HepG2 (cell line): ENCODE measurements at regions not wholly inside any gene's neighbourhood (a gene's known extent, or its start where the extent isn't known, plus 50 kb on each side); places are given as distances from the start of the nearest gene placed in this dataset.

Experiments
- ATAC-seq: fragments of 200-7000 bp; cut with Tn5 transposase; 3 replicates; pipeline ENCODE4 v1.9.1; 2020; ENCODE audit warnings: mild to moderate bottlenecking, moderate library complexity
- BruUV-seq: library from RNA; stranded (reverse); fragments of 400-500 nt; replicated peaks from 2 replicates; lab custom pipeline; 2021; lab: Mats Ljungman, UMichigan
- CTCF ChIA-PET: fragments of 300-600 bp; formaldehyde crosslinking; extraction: SDS; loops from one replicate; lab custom pipeline; 2021; ENCODE audit warnings: low total read pairs, inconsistent platforms, low intra/inter-chr PET ratio; lab: Yijun Ruan, JAX
- POLR2A ChIA-PET: fragments of 350-600 bp; sonication (Branson Sonifier 250); formaldehyde crosslinking; loops from one replicate; lab custom pipeline; 2020; ENCODE audit warnings: antibody characterized with exemption, inconsistent platforms; lab: Yijun Ruan, JAX
- DNase-seq: peaks from one replicate; pipeline ENCODE4 v3.0.0-alpha.2; 2015; ENCODE audit warnings: low spot score
- FAIRE-seq: peaks from 3 replicates; lab custom pipeline; 2011; peaks lifted over from hg19 to GRCh38; lab: Jason Lieb, UNC
- H2AFZ ChIP-seq: one replicate; pipeline ENCODE4 v1.6.1; 2011; ENCODE audit warnings: low read length, inconsistent platforms
- H3K27ac ChIP-seq: fragments of 300-600 bp; 3 replicates; pipeline ENCODE4 v1.8.0; 2011; ENCODE audit warnings: mixed run types, mild to moderate bottlenecking, mixed read lengths, low read length, inconsistent platforms; ENCODE audit not compliant: insufficient read depth; ENCODE audit errors: extremely low read length
- H3K27me3 ChIP-seq, 2 experiments: fragments of 200-600 bp in 1 of 2; 2 replicates in 1 of 2; 3 replicates in 1 of 2; pipeline versions ENCODE4 v1.6.0 to v1.8.0; 2011; ENCODE audit warnings: low read length in 2 of 2, mild to moderate bottlenecking in 2 of 2, moderate library complexity in 2 of 2, inconsistent platforms in 1 of 2; ENCODE audit not compliant: insufficient read depth in 2 of 2, control insufficient read depth in 1 of 2
- H3K36me3 ChIP-seq, 2 experiments: fragments of 200-600 bp in 1 of 2; replicated peaks in 1 of 2; 2 replicates in 1 of 2; 3 replicates in 1 of 2; pipeline versions ENCODE4 v1.5.1 to v1.8.0; 2011; ENCODE audit warnings: low read length in 2 of 2, inconsistent platforms in 1 of 2; ENCODE audit not compliant: insufficient read depth in 2 of 2, control insufficient read depth in 1 of 2
- H3K4me1 ChIP-seq: 2 replicates; pipeline ENCODE4 v1.5.1; 2012; ENCODE audit warnings: low read length, inconsistent platforms; ENCODE audit not compliant: insufficient read depth
- H3K4me2 ChIP-seq: 2 replicates; pipeline ENCODE4 v1.6.0; 2011; ENCODE audit warnings: low read depth, low read length, inconsistent platforms
- H3K4me3 ChIP-seq, 3 experiments: fragments of 200-600 bp in 1 of 3; sonication (generic), shearing (Covaris generic) in 1 of 3; replicated peaks in 1 of 3; 2 replicates each; pipeline ENCODE4 v1.5.1; 2011 to 2016; ENCODE audit warnings: low read length in 3 of 3, inconsistent platforms in 2 of 3, low read depth in 2 of 3, mild to moderate bottlenecking in 2 of 3, control low read depth in 1 of 3, mixed read lengths in 1 of 3; ENCODE audit not compliant: insufficient read depth in 1 of 3
- H3K79me2 ChIP-seq: one replicate; pipeline ENCODE4 v1.6.1; 2011; ENCODE audit warnings: low read length, inconsistent platforms; ENCODE audit not compliant: insufficient read depth
- H3K9ac ChIP-seq: 2 replicates; pipeline ENCODE4 v1.6.0; 2011; ENCODE audit warnings: mild to moderate bottlenecking, low read depth, low read length, inconsistent platforms; ENCODE audit not compliant: insufficient read depth
- H3K9me3 ChIP-seq: 2 replicates; pipeline ENCODE4 v1.5.1; 2012; ENCODE audit warnings: mild to moderate bottlenecking, low read length
- H4K20me1 ChIP-seq: 2 replicates; pipeline ENCODE4 v1.6.0; 2011; ENCODE audit warnings: inconsistent platforms, mild to moderate bottlenecking, low read length, moderate library complexity; ENCODE audit not compliant: insufficient read depth
- BRF2 ChIP-seq: sonication (generic); formaldehyde crosslinking; IDR thresholded peaks from 2 replicates; pipeline ENCODE4 v1.8.1; 2022; ENCODE audit warnings: mild to moderate bottlenecking, missing genetic modification reagents
- DR1 ChIP-seq: sonication (generic); formaldehyde crosslinking; IDR thresholded peaks from 2 replicates; pipeline ENCODE4 v1.8.0; 2021; ENCODE audit warnings: mild to moderate bottlenecking, missing genetic modification reagents, inconsistent platforms
- HIC2 ChIP-seq: sonication (generic); formaldehyde crosslinking; IDR thresholded peaks from 2 replicates; pipeline ENCODE4 v1.9.0; 2022; ENCODE audit warnings: low read depth, missing genetic modification reagents
- HMG20B ChIP-seq: conservative IDR thresholded peaks from 2 replicates; pipeline ENCODE4 v1.6.1; 2016; ENCODE audit warnings: missing genetic modification reagents, missing compliant biosample characterization
- KLF12 ChIP-seq: sonication (generic); formaldehyde crosslinking; IDR thresholded peaks from 2 replicates; pipeline ENCODE4 v1.4.0; 2020; ENCODE audit warnings: missing genetic modification reagents, borderline replicate concordance
- NFATC3 ChIP-seq: sonication (generic); formaldehyde crosslinking; IDR thresholded peaks from 2 replicates; pipeline ENCODE4 v1.5.1; 2020; ENCODE audit warnings: mild to moderate bottlenecking, missing genetic modification reagents
- PPARG ChIP-seq: conservative IDR thresholded peaks from 2 replicates; pipeline ENCODE4 v1.6.1; 2016; ENCODE audit warnings: missing biosample characterization, missing genetic modification reagents
- RARA ChIP-seq: IDR thresholded peaks from 2 replicates; pipeline ENCODE4 v1.6.1; 2016; ENCODE audit warnings: missing genetic modification reagents, missing compliant biosample characterization
- SCMH1 ChIP-seq: sonication (generic); formaldehyde crosslinking; IDR thresholded peaks from 2 replicates; pipeline ENCODE4 v1.9.0; 2021; ENCODE audit warnings: missing genetic modification reagents, mild to moderate bottlenecking, borderline replicate concordance
- TCF12 ChIP-seq, 2 experiments: fragments of 450-650 bp in 1 of 2; sonication (generic) in 1 of 2; formaldehyde crosslinking in 1 of 2; IDR thresholded peaks; 2 replicates each; pipeline versions ENCODE4 v1.6.1 to v1.8.0; 2017 to 2022; ENCODE audit warnings: antibody characterized with exemption in 1 of 2, mild to moderate bottlenecking in 1 of 2, missing genetic modification reagents in 1 of 2, moderate library complexity in 1 of 2
- ZKSCAN8 ChIP-seq: IDR thresholded peaks from 2 replicates; pipeline ENCODE4 v1.6.1; 2016; ENCODE audit warnings: borderline replicate concordance, missing genetic modification reagents, missing compliant biosample characterization
- ZNF552 ChIP-seq: sonication (generic); formaldehyde crosslinking; IDR thresholded peaks from 2 replicates; pipeline ENCODE4 v1.9.0; 2022; ENCODE audit warnings: missing genetic modification reagents, mild to moderate bottlenecking, borderline replicate concordance
- ZNF670 ChIP-seq: sonication (generic); formaldehyde crosslinking; IDR thresholded peaks from 2 replicates; pipeline ENCODE4 v1.8.0; 2022; ENCODE audit warnings: mild to moderate bottlenecking, missing genetic modification reagents, borderline replicate concordance
- ZNF841 ChIP-seq: sonication (generic); formaldehyde crosslinking; IDR thresholded peaks from 2 replicates; pipeline ENCODE4 v1.8.1; 2023; ENCODE audit warnings: missing genetic modification reagents, borderline replicate concordance
- WGBS: methylation state at CpG from one replicate; pipeline ENCODE4 v1.1.6; 2017; ENCODE audit warnings: low lambda C conversion rate; 5-methylcytosine and 5-hydroxymethylcytosine counted together
- in situ Hi-C: cut with HindIII; loops from 2 replicates; pipeline ENCODE4 v1.10.0; 2017; ENCODE audit warnings: low pct_unique_long_range_greater_than_20kb; ENCODE audit not compliant: extremely low pct_ligation_motif_present
- intact Hi-C: fragments of 100-400 bp; cut with micrococcal nuclease; formaldehyde crosslinking; loops from one replicate; pipeline ENCODE4 v1.10.0; 2022; ENCODE audit not compliant: unreplicated experiment

- Histone ChIP-seq H3K27me3 (no peaks in the 10 kb centered on the region), H4K20me1 (no peaks in the 10 kb centered on the region), H3K4me2 (no peak overlapping the region), H3K27ac (no peak overlapping the region), H3K4me3 (no peak overlapping the region), H3K79me2 (no peaks in the 10 kb centered on the region), H3K4me1 (peaks cover 6% of the 10 kb centered on the region; the same call in 1 of the 2 replicates), H2AFZ (no peak overlapping the region)
- BruUV-seq: no TSS peak
- no peak for FAIRE-seq
- ChIA-PET CTCF (no interaction called here), POLR2A (no interaction called here)
- 0% methylated on average over 3 of the region's 3 CpGs for WGBS
- in situ Hi-C loops: no loop called here
- ATAC-seq: no peak
- TF ChIP-seq ZKSCAN8 (CRISPR knock-in tag): no peak
- no peak for TF ChIP-seq SCMH1 (CRISPR knock-in tag)
- TF ChIP-seq RARA (CRISPR knock-in tag): no peak
- TF ChIP-seq, all 625 proteins: peak for 0
- DNase-seq: no peak
- intact Hi-C loops: no loop called here
- Histone ChIP-seq H3K9ac (no peak overlapping the region), H3K36me3 (no peaks in the 10 kb centered on the region), H3K9me3 (no peaks in the 10 kb centered on the region)
Measured at GRCh38 chr2:58896638-58897037, 655.5 kb upstream of the FANCL start.

- Histone ChIP-seq H3K9ac (no peak overlapping the region), H3K4me2 (no peak overlapping the region), H3K27me3 (no peaks in the 10 kb centered on the region), H3K4me1 (peaks cover 8% of the 10 kb centered on the region; the same call in 1 of the 2 replicates), H3K9me3 (no peaks in the 10 kb centered on the region), H3K36me3 (no peaks in the 10 kb centered on the region), H3K27ac (no peak overlapping the region), H4K20me1 (no peaks in the 10 kb centered on the region), H3K79me2 (no peaks in the 10 kb centered on the region), H3K4me3 (no peak overlapping the region), H2AFZ (no peak overlapping the region)
- 17% methylated on average over 4 of the region's 4 CpGs for WGBS
- intact Hi-C loops (no loop called here), in situ Hi-C loops (no loop called here)
- DNase-seq: no peak
- ChIA-PET CTCF (no interaction called here), POLR2A (no interaction called here)
- no peak for ATAC-seq
- BruUV-seq: no TSS peak
- no peak for FAIRE-seq
- TF ChIP-seq KLF12 (CRISPR knock-in tag) (no peak), DR1 (CRISPR knock-in tag) (no peak), PPARG (CRISPR knock-in tag) (no peak), ZNF841 (CRISPR knock-in tag) (no peak), HIC2 (no peak), TCF12 (IDR thresholded peaks at IDR 0.05) (no peak), TCF12 (CRISPR knock-in tag; IDR thresholded peaks at IDR 0.05) (no peak), HMG20B (CRISPR knock-in tag) (no peak), ZNF670 (CRISPR knock-in tag) (no peak), NFATC3 (CRISPR knock-in tag) (no peak), BRF2 (CRISPR knock-in tag) (no peak), ZNF552 (no peak)
Measured at GRCh38 chr2:58895857-58896256, 654.7 kb upstream of the FANCL start.
